Endothelial cell (in vitro differentiated cells): ENCODE measurements at regions not wholly inside any gene's neighbourhood (a gene's known extent, or its start where the extent isn't known, plus 50 kb on each side); places are given as distances from the start of the nearest gene placed in this dataset.
"Not testable (repeated sequence)": the region's sequence is repeated elsewhere in the genome, so short reads cannot be mapped to it uniquely, and the experiment has no call there.

ENCODE experiments used
- DNase-seq: peaks from one replicate; pipeline ENCODE4 v3.0.0; 2021; ENCODE audit warnings: low spot score
- H3K27ac Mint-ChIP-seq: one replicate; pipeline ENCODE4 v1.8.0; 2021; ENCODE audit warnings: mixed read lengths, inconsistent platforms; ENCODE audit not compliant: unreplicated experiment
- H3K27me3 Mint-ChIP-seq: one replicate; pipeline ENCODE4 v1.8.0; 2021; ENCODE audit warnings: mild to moderate bottlenecking, moderate library complexity, mixed read lengths, inconsistent platforms; ENCODE audit not compliant: unreplicated experiment
- H3K36me3 Mint-ChIP-seq: one replicate; pipeline ENCODE4 v1.8.0; 2021; ENCODE audit warnings: mild to moderate bottlenecking, low read depth, mixed read lengths, inconsistent platforms; ENCODE audit not compliant: unreplicated experiment
- H3K4me1 Mint-ChIP-seq: one replicate; pipeline ENCODE4 v1.8.0; 2021; ENCODE audit warnings: mild to moderate bottlenecking, mixed read lengths, inconsistent platforms; ENCODE audit not compliant: unreplicated experiment
- H3K4me3 Mint-ChIP-seq: one replicate; pipeline ENCODE4 v1.8.0; 2021; ENCODE audit warnings: mild to moderate bottlenecking, mixed read lengths, inconsistent platforms; ENCODE audit not compliant: unreplicated experiment
- H3K9me3 Mint-ChIP-seq: one replicate; pipeline ENCODE4 v1.8.0; 2021; ENCODE audit warnings: mixed read lengths, inconsistent platforms; ENCODE audit not compliant: unreplicated experiment
- TF ChIP-seq, protein P1 (sequence below): fragments of 200-600 bp; sonication (generic); IDR thresholded peaks from one replicate; pipeline ENCODE4 v1.5.0; 2021; ENCODE audit warnings: antibody characterized with exemption; ENCODE audit not compliant: unreplicated experiment

DNA sequence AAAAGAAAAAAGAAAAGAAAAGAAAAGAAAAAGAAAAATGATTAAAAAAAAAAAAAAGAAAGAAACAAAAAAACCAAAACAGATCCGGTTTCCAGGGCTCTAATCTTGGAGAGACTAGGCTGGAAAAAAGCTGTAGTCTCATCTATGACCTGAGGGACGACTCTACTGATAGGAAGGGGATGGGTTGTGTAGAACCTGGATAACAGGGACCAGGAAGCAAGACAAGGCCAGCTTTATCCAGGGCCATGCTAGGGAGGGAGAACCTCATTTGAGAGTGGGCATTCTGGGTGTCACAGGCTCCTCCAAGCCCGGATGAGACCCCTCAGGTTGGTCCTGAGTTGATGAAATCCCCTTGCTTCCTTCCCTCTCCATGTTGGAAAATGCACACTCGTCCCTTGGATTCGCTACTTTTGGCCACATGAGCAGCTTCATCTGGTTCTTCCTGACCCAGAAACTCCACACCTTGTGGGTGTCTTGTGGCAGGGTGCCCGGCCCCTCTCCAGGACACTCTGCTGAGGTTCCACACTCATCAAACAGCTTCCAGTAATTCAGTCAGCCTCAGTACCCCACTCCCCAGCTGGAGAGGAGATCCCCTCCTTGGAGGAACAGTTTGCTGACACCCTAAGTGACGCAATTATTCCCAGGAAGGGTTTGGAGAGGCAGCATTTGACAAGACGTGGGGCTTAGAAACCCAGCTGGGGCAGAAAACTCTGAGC is 71.1 kb upstream of the LHFPL2 start:
- Mint-ChIP-seq H3K27ac (no peak overlapping the region), H3K9me3 (no peaks in the 10 kb centered on the region), H3K4me1 (peaks cover 26% of the 10 kb centered on the region), H3K27me3 (no peaks in the 10 kb centered on the region), H3K36me3 (no peaks in the 10 kb centered on the region), H3K4me3 (no peak overlapping the region)
- no peak for DNase-seq
- TF ChIP-seq, protein P1, sequence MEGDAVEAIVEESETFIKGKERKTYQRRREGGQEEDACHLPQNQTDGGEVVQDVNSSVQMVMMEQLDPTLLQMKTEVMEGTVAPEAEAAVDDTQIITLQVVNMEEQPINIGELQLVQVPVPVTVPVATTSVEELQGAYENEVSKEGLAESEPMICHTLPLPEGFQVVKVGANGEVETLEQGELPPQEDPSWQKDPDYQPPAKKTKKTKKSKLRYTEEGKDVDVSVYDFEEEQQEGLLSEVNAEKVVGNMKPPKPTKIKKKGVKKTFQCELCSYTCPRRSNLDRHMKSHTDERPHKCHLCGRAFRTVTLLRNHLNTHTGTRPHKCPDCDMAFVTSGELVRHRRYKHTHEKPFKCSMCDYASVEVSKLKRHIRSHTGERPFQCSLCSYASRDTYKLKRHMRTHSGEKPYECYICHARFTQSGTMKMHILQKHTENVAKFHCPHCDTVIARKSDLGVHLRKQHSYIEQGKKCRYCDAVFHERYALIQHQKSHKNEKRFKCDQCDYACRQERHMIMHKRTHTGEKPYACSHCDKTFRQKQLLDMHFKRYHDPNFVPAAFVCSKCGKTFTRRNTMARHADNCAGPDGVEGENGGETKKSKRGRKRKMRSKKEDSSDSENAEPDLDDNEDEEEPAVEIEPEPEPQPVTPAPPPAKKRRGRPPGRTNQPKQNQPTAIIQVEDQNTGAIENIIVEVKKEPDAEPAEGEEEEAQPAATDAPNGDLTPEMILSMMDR, result no peak

DNA sequence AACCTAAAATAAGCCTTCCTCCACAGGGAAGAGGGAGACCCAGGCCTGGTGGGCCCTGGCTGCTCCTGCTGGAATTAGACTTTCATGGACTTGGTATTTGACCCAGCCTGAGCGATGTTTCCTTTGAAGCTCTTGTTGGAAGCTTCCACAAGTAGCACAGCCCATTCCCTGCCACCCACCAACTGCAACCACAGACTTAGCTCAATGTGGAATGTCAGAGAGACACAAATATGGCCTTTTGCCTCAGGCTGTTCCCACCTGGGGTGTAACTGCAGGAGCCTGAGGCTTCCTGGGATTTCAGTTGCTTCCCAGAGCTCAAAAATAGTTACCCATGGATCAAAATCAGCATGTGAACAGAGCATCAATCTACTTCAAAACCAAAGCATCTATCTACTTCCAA is 70.3 kb upstream of the LHFPL2 start:
- Mint-ChIP-seq H3K27ac (no peak overlapping the region), H3K4me1 (peaks cover 26% of the 10 kb centered on the region), H3K27me3 (no peaks in the 10 kb centered on the region), H3K9me3 (no peaks in the 10 kb centered on the region), H3K36me3 (no peaks in the 10 kb centered on the region), H3K4me3 (no peak overlapping the region)
- DNase-seq, result no peak
- TF ChIP-seq, protein P1, result no peak

DNA sequence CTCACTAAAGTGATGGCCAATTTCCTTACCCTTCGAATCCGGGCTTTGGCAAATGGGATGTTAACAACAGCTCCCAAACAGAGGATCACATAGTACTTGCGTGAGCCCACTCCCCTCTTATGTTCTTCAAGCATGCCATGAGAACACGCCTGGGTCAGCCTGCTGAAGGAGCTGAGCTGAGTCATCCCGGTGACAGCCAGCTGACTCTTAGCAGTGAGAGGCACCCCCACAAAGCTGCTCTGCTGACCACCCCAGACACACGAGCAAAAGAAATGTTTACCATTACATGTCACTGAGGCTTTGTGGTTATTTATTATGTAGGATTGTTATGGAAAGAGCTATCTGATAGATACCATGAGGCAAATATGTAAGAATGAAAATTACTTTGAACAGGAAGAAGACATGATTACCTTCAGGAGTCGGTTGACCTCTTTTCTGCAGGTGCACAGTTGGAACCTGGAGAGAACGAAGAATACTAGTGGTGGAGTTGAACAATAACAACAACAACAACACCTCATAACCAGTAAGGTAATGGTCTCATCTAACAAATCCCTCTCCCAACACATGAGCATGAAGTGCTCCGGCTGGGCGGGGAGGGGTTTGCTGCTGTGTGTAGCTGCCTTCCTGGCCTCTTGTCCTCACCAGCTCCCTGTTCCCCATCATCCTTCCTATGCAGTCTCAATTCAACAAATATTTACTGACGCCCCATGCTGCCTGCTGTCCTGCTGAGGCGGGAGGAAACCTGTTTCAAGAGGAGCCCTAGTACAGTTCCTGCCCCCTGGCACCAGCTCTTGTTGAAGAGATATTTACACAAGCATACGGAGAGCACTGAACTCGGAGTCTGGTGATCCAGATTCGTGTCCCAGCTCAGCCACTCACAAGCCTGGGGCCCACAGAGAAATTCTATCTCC is 69.4 kb upstream of the LHFPL2 start:
- no peak for DNase-seq
- Mint-ChIP-seq H3K36me3 (no peaks in the 10 kb centered on the region), H3K4me1 (peaks cover 26% of the 10 kb centered on the region), H3K27ac (no peak overlapping the region), H3K4me3 (no peak overlapping the region), H3K27me3 (no peaks in the 10 kb centered on the region), H3K9me3 (no peaks in the 10 kb centered on the region)
- TF ChIP-seq, protein P1, result no peak

DNA sequence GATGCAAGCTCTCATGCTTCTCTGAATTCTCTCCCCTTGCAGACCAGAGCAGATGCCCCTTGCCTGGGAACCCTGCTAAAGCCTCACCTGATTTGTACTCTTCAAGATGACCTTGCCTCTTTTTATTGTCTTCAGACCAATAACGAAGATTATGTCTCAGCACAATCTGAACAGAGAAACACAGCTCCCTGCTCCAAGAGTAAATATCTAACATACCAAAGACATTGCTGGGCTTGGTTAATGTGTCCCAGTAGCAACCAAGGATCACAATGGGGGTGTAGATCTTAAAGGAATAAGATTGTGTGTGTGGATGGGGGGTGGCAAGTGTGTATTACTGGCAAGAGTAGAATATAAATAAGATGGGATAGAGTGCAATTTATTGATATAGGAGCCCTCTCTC is 67.6 kb upstream of the LHFPL2 start:
- Mint-ChIP-seq H3K27me3 (no peaks in the 10 kb centered on the region), H3K36me3 (no peaks in the 10 kb centered on the region), H3K4me1 (peaks cover 19% of the 10 kb centered on the region), H3K9me3 (no peaks in the 10 kb centered on the region), H3K27ac (no peak overlapping the region), H3K4me3 (no peak overlapping the region)
- TF ChIP-seq, protein P1, result no peak
- no peak for DNase-seq

DNA sequence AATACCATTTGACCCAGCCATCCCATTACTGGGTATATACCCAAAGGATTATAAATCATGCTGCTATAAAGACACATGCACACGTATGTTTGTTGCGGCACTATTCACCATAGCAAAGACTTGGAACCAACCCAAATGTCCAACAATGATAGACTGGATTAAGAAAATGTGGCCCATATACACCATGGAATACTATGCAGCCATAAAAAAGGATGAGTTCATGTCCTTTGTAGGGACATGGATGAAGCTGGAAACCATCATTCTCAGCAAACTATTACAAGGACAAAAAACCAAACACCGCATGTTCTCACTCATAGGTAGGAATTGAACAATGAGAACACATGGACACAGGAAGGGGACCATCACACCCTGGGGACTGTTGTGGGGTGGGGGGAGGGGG is 66.8 kb upstream of the LHFPL2 start:
- H3K27me3 Mint-ChIP-seq, H3K9me3 Mint-ChIP-seq, H3K36me3 Mint-ChIP-seq, DNase-seq, H3K27ac Mint-ChIP-seq, H3K4me3 Mint-ChIP-seq: not testable (repeated sequence)
- H3K4me1 Mint-ChIP-seq, result peaks cover 10% of the 10 kb centered on the region

DNA sequence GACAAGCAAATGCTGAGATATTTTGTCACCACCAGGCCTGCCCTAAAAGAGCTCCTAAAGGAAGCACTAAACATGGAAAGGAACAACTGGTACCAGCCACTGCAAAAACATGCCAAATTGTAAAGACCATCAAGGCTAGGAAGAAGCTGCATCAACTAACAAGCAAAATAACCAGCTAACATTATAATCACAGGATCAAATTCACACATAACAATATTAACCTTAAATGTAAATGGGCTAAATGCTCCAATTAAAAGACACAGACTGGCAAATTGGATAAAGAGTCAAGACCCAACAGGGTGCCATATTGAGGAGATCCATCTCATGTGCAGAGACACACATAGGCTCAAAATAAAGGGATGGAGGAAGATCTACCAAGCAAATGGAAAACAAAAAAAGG is 63.1 kb upstream of the LHFPL2 start:
- H3K27me3 Mint-ChIP-seq, result not testable (repeated sequence)

DNA sequence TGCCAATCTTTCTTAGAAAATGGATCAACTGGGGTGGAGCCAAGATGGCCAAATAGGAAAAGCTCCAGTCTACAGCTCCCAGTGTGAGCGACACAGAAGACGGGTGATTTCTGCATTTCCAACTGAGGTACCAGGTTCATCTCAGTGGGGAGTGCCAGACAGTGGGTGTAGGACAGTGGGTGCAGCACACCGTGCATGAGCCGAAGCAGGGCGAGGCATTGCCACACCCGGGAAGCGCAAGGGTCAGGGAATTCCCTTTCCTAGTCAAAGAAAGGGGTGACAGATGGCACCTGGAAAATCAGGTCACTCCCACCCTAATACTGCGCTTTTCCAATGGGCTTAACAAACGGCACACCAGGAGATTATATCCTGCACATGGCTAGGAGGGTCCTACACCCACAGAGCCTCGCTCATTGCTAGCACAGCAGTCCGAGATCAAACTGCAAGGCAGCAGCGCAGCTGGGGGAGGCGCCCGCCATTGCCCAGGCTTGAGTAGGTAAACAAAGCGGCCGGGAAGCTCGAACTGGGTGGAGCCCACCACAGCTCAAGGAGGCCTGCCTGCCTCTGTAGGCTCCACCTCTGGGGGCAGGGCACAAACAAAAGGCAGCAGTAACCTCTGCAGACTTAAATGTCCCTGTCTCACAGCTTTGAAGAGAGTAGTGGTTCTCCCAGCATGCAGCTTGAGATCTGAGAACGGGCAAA is 61.3 kb upstream of the LHFPL2 start:
- H3K4me1 Mint-ChIP-seq, H3K27ac Mint-ChIP-seq, H3K36me3 Mint-ChIP-seq, H3K4me3 Mint-ChIP-seq, H3K9me3 Mint-ChIP-seq, H3K27me3 Mint-ChIP-seq, DNase-seq: not testable (repeated sequence)

More for the DNA sequence above, 63.1 kb upstream of the LHFPL2 start:
- H3K36me3 Mint-ChIP-seq, DNase-seq, H3K9me3 Mint-ChIP-seq, H3K4me1 Mint-ChIP-seq, H3K4me3 Mint-ChIP-seq, H3K27ac Mint-ChIP-seq: not testable (repeated sequence)
